ENCODE measurements at regions not wholly inside any gene's neighbourhood (a gene's known extent, or its start where the extent isn't known, plus 50 kb on each side); places are given as distances from the start of the nearest gene placed in this dataset.

DNA sequence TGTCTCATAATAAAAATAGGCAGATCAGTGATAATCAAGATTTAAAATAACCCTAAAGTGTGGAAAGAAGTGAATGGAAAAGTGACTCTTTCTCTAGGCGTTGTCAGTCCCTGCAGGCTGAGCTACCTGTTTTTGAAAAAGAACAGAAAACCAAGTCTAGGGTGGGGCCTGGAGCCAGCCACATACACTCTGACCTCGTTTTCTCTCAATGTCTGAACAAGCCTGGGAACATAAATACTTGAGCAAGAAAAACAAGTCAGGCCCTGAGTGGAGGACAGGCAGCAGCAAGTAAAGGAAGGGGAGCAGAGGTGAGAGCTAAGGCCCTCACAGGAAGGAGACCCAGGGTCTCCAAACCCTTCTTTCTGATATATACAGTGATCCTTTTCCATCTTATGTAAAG, 91.7 kb upstream of the HPF1 start:
- POLR2A ChIA-PET = no interaction called here
- H3K36me3 ChIP-seq (ENCODE audit: control insufficient read depth, insufficient read depth, low read length) = no peaks in the 10 kb centered on the region
- TF ChIP-seq, protein P1, sequence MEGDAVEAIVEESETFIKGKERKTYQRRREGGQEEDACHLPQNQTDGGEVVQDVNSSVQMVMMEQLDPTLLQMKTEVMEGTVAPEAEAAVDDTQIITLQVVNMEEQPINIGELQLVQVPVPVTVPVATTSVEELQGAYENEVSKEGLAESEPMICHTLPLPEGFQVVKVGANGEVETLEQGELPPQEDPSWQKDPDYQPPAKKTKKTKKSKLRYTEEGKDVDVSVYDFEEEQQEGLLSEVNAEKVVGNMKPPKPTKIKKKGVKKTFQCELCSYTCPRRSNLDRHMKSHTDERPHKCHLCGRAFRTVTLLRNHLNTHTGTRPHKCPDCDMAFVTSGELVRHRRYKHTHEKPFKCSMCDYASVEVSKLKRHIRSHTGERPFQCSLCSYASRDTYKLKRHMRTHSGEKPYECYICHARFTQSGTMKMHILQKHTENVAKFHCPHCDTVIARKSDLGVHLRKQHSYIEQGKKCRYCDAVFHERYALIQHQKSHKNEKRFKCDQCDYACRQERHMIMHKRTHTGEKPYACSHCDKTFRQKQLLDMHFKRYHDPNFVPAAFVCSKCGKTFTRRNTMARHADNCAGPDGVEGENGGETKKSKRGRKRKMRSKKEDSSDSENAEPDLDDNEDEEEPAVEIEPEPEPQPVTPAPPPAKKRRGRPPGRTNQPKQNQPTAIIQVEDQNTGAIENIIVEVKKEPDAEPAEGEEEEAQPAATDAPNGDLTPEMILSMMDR (IDR thresholded peaks at IDR 0.05; ENCODE audit: insufficient read depth, low read depth, low read length) = no peak
- no peak for DNase-seq (ENCODE audit: low read depth)
- no peak overlapping the region for H3K4me3 ChIP-seq (ENCODE audit: low read depth, low read length)
- CTCF ChIA-PET = no interaction called here
- H3K27me3 ChIP-seq (ENCODE audit: control insufficient read depth, insufficient read depth, low read length) = peaks cover 1% of the 10 kb centered on the region; the same call in 1 of the 2 replicates

DNA sequence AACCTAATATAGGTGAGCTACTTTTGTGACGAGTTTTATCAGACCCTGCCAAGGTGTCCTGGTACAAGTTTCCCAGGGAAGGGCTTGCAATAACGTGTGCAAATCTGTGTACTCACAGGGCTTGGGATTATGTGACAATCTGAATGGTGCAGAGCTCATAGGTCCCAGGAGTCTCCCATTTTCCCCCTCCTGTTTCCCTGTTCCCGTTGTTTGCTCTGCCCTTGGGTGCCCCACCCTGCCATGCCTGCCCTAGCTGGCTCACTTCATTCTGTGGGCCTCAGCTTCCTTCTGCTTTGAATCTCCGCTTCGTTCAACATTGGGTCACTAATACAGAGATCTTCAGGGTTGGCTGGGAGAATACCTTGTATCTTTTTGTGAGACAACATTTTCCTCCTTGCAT, 90.3 kb upstream of the HPF1 start:
- ChIA-PET CTCF (no interaction called here), POLR2A (no interaction called here)
- TF ChIP-seq, protein P1 (IDR thresholded peaks at IDR 0.05; ENCODE audit: insufficient read depth, low read depth, low read length) = no peak

DNA sequence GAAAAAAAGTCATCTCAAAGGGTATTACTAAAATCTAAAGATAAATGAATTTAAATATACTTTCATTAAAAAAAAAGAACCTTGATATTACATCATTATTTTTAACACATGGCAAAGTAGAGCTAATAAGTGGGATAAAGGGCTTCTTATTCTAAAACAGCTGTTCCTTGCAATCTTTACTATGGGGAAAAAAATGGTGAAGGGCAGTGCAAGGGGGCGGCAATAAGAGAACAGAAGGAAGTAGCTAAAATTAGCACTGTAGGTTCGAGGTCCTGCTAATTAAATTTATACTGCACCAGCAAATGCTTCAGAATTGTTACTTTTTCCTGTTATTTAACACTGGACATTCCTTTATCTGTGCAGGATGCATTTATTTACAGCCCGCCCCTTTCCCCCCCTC, 89.4 kb upstream of the HPF1 start:
- CTCF ChIA-PET = no interaction called here
- no peaks in the 10 kb centered on the region for H3K36me3 ChIP-seq (ENCODE audit: control insufficient read depth, insufficient read depth, low read length)

More for the DNA sequence above, 90.3 kb upstream of the HPF1 start:
- H3K4me3 ChIP-seq (ENCODE audit: low read depth, low read length) = no peak overlapping the region
- DNase-seq (ENCODE audit: low read depth) = no peak
- no peaks in the 10 kb centered on the region for H3K36me3 ChIP-seq (ENCODE audit: control insufficient read depth, insufficient read depth, low read length)
- H3K27me3 ChIP-seq (ENCODE audit: control insufficient read depth, insufficient read depth, low read length) = peaks cover 1% of the 10 kb centered on the region; the same call in 1 of the 2 replicates

DNA sequence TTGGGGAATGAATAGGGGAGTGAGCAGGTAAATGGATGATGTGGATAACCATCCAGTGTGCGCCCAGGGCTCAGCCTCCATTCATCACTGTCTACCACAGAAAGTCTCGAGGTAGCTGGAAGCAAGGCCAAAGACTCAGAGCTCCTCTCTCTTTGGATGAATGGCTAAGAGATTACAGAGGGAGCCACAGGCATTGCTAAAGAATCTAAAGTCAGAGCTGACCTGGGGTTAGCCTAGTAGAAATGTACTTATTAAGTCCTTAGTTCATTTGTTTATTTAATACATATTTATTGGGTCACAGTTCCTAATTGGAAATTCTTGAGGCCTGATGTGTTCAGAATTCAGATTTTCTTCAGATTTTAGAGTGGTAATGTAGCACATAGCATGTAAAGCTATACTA, 88.7 kb upstream of the HPF1 start:
- ChIA-PET CTCF (no interaction called here), POLR2A (no interaction called here)
- no peak overlapping the region for H3K4me3 ChIP-seq (ENCODE audit: low read depth, low read length)
- TF ChIP-seq, protein P1 (IDR thresholded peaks at IDR 0.05; ENCODE audit: insufficient read depth, low read depth, low read length) = no peak
- no peak for DNase-seq (ENCODE audit: low read depth)
- 0 out of 2 replicates have a peak, but pooled peaks cover 1% of the 10 kb centered on the region for H3K27me3 ChIP-seq (ENCODE audit: control insufficient read depth, insufficient read depth, low read length)
- no peaks in the 10 kb centered on the region for H3K36me3 ChIP-seq (ENCODE audit: control insufficient read depth, insufficient read depth, low read length)

More for the DNA sequence above, 89.4 kb upstream of the HPF1 start:
- POLR2A ChIA-PET = no interaction called here
- Histone ChIP-seq H3K4me3 (ENCODE audit: low read depth, low read length) (no peak overlapping the region), H3K27me3 (ENCODE audit: control insufficient read depth, insufficient read depth, low read length) (peaks cover 1% of the 10 kb centered on the region; the same call in 1 of the 2 replicates)
- TF ChIP-seq, protein P1 (IDR thresholded peaks at IDR 0.05; ENCODE audit: insufficient read depth, low read depth, low read length) = no peak
- DNase-seq (ENCODE audit: low read depth) = no peak

DNA sequence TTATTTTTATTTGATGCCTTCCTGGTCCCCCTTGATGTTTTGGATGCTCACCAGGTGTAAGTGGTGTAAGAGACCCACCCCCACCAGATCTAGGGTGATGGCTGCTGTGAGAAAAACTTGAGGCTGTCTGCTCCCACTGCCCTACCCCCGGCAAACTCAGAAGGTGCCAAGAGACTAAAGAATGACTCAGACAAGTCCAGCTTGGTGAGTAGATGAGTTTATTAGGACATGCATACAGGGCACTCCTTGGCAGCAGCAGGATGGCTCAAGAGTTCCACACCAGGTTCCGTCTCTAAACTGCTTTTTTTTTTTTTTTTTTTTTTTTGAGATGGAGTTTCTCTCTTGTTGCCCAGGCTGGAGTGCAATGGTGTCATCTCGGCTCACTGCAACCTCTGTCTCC, 84.0 kb upstream of the HPF1 start:
- no peaks in the 10 kb centered on the region for H3K27me3 ChIP-seq (ENCODE audit: control insufficient read depth, insufficient read depth, low read length)
- no peak overlapping the region for H3K4me3 ChIP-seq (ENCODE audit: low read depth, low read length)
- TF ChIP-seq, protein P1 (IDR thresholded peaks at IDR 0.05; ENCODE audit: insufficient read depth, low read depth, low read length) = no peak
- H3K36me3 ChIP-seq (ENCODE audit: control insufficient read depth, insufficient read depth, low read length) = no peaks in the 10 kb centered on the region
- CTCF ChIA-PET = no interaction called here
- POLR2A ChIA-PET = no interaction called here
- DNase-seq (ENCODE audit: low read depth) = no peak
